Frontal cortex (tissue), 3 donors: ENCODE measurements at regions not wholly inside any gene's neighbourhood (a gene's known extent, or its start where the extent isn't known, plus 50 kb on each side); places are given as distances from the start of the nearest gene placed in this dataset.

Experiments used
- DNase-seq, 2 donors: peaks; one replicate each; pipeline ENCODE4 v3.0.0; 2012; ENCODE audit warnings: low spot score in 2 of 2
- FAIRE-seq: peaks from 2 replicates; lab custom pipeline; 2012; peaks lifted over from hg19 to GRCh38; lab: Jason Lieb, UNC
- donor health status: control.
- donor health status: control.
- donor health status: control.

GRCh38 chr9:113772121-113772810 lies 103.8 kb upstream of the ZNF618 start:
- DNase-seq (no peak), FAIRE-seq (no peak)

- FAIRE-seq = no peak
Measured at GRCh38 chr9:113774963-113775362, 101.1 kb upstream of the ZNF618 start.

DNA sequence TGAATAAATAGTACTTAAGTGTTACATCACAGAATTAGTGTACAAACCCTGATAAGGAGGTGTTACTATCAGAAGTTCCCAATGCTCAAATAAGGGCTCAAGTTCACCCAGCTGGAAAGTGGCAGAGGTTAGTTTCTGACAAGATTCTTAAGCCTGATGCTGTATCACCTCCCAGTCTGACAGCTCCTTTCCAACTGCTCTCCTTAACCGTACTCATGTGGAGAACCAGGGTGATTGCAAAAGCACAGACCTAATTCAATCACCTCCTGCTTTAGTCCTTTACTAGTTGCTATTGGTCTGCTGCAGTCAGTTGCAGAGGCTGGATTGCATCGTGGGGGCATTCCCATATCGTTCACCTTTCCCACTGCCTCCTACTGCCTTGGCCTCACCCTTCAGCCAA lies 100.4 kb upstream of the ZNF618 start:
- FAIRE-seq (no peak), DNase-seq (no peak)

More at GRCh38 chr9:113774963-113775362, 101.1 kb upstream of the ZNF618 start:
- no peak for DNase-seq

DNA sequence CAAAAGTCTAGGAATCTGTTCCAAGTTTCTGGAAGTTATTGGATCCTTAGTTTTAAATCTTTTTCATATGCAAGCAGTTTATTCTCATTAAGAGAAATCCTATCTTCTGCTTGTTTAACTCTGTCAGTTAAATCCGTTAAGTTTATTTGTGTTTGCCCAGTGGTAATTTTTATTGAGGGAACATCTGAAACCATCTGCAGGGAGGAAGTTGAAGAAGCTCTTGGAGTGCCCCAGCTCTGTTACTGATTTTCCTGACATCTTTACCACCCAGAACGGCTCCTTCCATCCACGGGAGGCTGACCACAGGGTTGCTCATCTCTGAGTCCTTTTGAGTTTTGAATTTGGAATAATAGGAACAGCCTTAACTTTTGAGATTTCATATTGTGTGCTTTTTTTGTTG lies 99.9 kb upstream of the ZNF618 start:
- no peak for DNase-seq
- FAIRE-seq = no peak

- FAIRE-seq (no peak), DNase-seq (no peak)
Measured at GRCh38 chr9:113781381-113781780, 94.7 kb upstream of the ZNF618 start.

DNA sequence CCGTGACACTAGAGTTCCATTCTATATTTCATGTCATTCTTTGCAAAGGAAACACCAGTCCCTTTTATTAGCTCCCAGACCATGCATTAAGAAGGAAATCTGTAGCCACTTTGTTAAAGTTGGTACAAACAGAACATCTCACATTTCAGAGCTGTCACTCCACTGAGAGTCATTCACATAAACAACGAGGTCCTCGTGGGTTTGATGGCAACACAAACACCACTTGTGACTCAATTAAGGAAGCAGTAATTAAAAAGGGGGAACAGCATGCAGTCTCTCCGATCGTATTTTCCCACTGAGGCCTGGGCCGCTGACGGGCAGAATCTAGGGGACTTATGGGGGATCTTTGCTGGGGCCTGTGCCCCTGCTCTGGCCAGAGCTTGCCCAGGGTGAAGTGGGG lies 94.2 kb upstream of the ZNF618 start:
- DNase-seq = no peak
- no peak for FAIRE-seq

GRCh38 chr9:113783475-113783874 lies 92.6 kb upstream of the ZNF618 start:
- DNase-seq (no peak), FAIRE-seq (no peak)

DNA sequence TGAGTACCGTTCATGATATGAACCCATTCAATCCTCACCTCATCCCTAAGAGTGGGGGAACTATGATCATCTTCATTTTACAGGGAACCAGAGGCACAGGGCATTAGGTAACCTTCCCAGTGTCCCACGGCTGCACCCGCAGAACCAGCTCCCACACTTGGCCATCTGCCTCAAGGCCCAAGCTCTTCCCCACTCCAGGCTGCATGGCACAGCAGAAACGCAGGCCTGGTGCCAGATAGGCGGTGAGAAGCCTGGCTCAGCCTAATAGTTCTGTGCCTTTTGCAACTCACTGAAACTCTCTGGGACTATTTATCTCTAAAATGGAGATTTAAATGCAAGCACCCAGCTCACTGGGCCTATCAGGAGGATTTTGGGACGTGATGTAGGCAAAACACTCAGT lies 90.8 kb upstream of the ZNF618 start:
- DNase-seq (no peak), FAIRE-seq (no peak)

DNA sequence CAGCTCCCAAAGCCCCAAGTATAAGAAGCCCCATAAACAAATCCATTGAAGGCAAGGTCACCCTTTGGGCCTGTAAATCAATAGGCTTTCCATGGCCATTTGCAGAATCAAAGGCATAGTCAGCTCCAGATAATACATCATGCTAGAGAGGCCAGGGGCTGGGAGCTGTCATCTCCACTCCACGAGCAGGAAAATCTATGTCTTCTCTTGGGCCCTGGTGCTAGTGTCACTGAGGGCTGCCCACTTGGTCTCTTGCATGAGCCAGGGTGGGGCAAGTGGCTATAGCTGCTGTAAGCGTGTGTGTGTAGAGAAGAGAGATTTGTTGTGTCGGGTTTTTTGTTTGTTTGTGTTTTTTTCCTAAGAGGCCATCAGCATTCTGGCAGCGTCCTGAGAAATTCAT lies 90.0 kb upstream of the ZNF618 start:
- FAIRE-seq = no peak
- no peak for DNase-seq

- DNase-seq = no peak
- FAIRE-seq = no peak
Measured at GRCh38 chr9:113787871-113788270, 88.2 kb upstream of the ZNF618 start.

- FAIRE-seq (no peak), DNase-seq (no peak)
Measured at GRCh38 chr9:113788616-113789330, 87.3 kb upstream of the ZNF618 start.

DNA sequence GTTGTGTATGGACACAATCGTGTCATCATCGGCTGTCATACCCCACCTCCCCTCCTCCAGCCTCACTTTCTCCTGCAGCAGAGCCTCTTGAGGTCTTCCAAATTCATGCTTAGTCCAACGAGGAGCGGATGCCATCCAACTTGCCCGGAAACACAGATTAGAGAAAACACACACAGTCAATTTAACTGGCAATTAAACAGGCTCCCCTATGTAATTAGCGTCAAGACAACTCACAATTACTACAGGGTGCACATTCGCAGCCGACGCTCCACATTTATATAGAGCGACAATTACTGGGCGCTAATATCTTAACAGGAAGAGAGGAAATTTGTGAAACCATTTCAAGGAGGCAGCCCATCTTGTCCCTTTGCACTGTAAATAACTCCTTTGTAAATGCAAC lies 86.0 kb upstream of the ZNF618 start:
- FAIRE-seq (no peak), DNase-seq (no peak)

- FAIRE-seq (no peak), DNase-seq (no peak)
Measured at GRCh38 chr9:113793558-113793957, 82.6 kb upstream of the ZNF618 start.

GRCh38 chr9:113794721-113795120 lies 81.4 kb upstream of the ZNF618 start:
- FAIRE-seq (no peak), DNase-seq (no peak)

GRCh38 chr9:113795811-113796392 lies 80.2 kb upstream of the ZNF618 start:
- FAIRE-seq = no peak

GRCh38 chr9:113796646-113797426 lies 79.3 kb upstream of the ZNF618 start:
- no peak for DNase-seq
- FAIRE-seq = no peak

More at GRCh38 chr9:113795811-113796392, 80.2 kb upstream of the ZNF618 start:
- no peak for DNase-seq

GRCh38 chr9:113798062-113799030 lies 77.8 kb upstream of the ZNF618 start:
- no peak for FAIRE-seq
- DNase-seq = no peak

DNA sequence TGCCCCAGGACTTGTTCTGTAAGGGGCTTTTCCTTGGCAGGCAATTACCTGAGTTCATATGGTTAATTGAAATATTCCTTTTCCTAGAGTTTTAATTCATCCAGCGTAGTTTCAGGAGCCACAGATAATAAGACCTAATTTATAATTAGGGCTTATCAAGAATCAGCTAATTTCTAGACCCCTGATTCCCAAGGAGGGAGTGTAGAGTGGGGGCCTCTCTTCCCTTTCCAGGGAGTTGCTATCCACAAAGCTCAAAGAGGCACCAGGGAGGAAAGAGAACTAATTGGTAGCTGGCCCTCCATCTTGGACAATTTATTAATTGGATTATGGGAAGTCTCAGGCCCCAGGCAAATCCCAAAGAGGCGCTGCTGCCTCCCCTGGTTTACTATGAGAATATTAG lies 75.8 kb upstream of the ZNF618 start:
- no peak for DNase-seq

GRCh38 chr9:113803811-113804589 lies 72.1 kb upstream of the ZNF618 start:
- no peak for FAIRE-seq

More for the DNA sequence above, 75.8 kb upstream of the ZNF618 start:
- FAIRE-seq = no peak

More at GRCh38 chr9:113803811-113804589, 72.1 kb upstream of the ZNF618 start:
- no peak for DNase-seq
